ENCODE measurements at regions not wholly inside any gene's neighbourhood (a gene's known extent, or its start where the extent isn't known, plus 50 kb on each side); places are given as distances from the start of the nearest gene placed in this dataset.
"Not testable (repeated sequence)": the region's sequence is repeated elsewhere in the genome, so short reads cannot be mapped to it uniquely, and the experiment has no call there.

DNA sequence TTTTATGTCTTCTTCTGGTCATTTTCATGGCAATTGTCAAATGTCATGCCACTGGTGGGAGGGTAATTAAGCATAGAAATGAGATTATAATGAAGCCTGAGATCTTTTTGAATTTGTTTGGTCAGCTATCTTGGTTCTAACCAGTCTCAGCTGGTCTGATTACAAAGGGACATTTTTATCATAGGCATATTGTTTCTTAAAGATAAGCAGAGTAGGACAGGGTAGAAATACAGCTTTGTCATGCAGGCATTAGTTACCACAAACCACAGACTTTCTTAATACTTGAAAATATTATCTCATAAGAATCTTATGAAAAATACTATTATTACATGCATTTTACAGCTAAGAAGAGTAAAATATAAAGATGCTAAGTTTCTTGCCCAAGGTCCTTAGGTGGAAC, 1761.5 kb downstream of the PCDH9 start:
- no peak for DNase-seq

DNA sequence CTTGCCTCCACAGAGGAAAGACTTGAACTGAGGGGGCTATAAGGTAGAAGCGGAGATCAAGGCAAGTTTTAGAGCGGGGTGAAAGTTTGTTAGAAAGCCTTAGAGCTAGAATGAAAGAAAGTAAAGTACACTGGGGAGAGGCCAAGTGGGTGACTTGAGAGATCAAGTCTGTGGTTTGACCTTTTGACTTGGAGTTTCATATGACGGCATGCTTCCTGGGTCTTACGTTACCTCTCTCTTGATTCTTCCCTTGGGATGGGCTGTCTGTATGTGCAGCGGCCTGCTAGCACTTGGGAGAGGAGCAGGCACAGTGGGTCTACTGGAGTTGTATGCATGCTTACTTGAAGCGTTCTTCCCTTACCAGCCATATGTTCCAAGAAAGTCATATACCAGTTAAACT, 1768.5 kb downstream of the PCDH9 start:
- DNase-seq = no peak

DNA sequence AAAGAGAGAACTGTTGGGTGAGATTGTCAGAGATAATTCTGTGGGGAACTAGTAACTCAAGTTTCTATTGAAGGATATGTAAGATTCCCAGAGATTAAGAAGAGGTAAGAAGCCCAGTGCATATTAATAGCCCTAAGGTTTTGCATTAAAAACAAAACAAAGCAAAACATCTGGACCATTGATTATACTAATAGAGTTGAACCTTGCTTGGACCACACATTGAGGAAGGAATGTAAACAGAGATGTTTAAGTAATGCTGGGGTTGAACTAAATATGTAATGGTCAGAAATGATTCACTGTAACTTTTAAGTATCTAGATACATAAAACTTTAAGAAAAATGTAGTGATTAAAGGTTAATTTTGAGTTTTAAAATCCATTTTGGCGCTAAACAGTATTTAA, 1770.0 kb downstream of the PCDH9 start:
- DNase-seq = no peak

DNA sequence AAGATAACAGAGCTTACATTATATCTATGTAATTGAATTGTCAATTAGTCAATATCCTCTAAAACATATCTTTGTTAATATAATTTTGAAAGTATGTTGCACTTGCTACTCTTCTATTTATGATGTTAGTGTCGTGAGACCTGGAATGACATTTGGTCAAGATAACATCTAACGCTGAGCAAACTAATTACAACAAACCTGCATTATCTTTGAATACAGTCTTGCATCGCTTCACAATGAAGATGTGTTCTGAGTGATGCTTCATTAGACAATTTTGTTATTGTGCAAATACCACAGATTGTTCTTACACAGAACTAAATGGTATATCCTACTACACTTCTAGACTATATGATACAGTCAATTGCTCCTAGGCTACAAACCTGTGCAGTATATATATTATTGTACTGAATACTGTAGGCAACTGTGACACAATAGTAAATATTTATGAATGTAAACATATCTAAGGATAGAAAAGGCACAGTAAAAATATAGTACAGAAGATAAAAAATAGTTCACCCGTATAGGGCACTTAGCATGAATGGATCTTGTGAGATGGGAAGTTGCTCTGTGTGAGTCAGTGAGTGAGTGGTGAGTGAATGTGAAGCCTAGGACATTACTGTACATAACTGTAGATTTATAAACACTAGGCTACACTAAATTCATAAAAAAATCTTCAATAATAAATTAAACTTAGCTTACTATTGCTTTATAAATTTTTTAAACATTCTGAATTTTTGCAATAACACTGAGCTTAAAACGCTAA, 1773.8 kb downstream of the PCDH9 start:
- DNase-seq = no peak

DNA sequence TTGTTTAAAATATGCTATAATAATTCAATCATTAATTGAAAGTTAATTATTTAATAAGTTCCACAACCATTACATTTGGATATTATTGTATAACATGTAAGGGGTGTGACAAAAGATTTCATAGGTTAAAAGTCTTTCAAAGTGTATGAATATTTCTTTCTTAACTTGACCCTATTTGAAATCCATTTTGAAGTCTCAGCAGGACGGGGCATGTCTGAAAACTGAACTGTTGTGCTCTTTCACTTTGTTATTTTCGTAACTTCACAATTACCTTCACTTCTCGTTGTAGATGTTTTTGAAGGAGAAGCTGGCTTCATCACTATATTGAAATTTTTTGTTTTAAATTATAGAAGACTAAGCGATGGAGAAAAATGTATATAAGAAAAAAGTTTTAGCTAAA, 1775.7 kb downstream of the PCDH9 start:
- no peak for DNase-seq

DNA sequence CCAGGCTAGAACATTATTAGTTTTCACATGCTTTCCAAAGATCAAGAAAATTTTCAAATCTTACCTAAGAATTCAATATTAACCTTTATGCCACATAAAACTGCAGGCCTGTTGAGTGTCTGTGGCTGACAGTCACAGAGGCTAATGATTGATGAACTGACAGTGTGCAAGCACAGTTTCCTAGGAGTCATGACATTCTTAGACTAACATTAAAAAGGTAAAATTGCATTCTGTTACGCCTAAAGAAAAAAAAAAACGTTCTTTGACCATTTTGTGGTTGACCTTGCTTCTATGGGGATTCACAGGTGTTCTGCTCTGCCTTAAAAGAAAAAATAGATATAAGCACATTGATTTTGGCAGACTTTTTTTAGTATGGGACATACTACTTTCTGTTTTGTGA, 1776.2 kb downstream of the PCDH9 start:
- no peak for DNase-seq

DNA sequence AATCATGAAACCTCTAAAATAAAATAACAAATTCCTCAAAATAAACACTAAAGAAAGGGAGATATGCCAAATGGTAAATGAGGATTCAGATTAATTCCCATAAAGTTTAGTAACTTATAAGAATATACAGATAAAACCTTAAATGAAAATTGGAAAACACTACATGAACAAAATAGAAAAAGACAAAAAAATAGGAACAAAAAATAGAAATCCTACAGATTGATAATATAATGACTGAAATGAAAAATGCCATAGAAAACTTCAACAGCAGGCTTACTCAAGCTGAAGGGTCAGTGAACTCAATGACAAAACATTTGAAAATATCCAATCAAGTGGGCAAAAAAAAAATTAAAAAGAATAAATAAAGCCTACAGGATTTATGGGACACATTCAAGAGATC, 1784.8 kb downstream of the PCDH9 start:
- no peak for DNase-seq

DNA sequence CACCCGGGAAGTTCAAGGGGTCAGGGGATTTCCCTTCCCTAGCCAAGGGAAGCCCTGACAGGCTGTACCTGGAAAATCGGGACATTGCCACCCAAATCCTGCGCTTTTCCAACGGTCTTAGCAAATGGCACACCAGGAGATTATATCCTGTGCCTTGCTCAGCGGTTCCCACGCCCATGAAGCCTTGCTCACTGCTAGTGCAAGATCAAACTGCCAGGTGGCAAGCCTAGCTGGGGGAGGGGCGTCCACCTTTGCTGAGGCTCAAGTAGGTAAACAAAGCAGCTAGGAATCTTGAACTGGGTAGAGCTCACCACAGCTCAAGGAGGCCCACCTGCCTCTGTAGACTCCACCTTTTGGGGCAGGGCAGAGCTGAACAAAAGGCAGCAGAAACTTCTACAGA, 1794.5 kb downstream of the PCDH9 start:
- DNase-seq = no peak

DNA sequence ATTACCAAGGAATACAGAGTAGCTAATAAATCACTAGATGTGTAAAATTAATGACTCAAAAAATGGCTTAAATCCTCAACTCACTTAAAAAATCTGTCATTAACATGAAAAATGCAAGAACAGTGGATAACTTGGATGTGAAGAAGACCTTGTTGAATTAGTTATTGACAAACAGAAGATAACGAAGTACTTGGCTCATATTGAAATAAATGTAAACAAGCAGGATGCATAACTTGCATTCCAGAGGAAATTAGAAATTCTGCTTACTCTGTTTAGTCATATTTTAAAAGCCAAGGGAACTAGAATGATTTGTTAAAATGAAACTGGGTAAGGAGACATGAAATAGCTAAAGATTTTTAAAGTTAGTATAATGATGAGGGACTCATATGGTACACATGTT, 1812.2 kb downstream of the PCDH9 start:
- no peak for DNase-seq

DNA sequence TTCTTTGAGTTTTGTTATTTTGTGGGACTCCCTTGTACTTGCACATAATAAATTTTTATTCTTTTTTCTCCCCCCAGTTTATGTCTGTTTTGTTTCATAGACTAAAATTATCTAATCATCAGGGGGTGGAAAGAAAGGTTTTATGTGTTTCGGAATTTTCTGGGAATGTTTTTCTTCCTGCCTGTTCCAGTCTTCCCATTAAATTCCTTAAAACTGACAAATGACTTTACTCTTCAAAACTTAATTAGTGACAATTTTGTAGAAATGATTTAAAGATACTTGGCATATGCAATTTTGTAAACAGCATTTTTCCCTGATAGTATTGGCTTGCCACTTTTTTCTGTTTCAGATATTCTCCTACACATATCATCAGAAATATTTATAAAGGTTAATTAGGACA, 1813.4 kb downstream of the PCDH9 start:
- DNase-seq = no peak

DNA sequence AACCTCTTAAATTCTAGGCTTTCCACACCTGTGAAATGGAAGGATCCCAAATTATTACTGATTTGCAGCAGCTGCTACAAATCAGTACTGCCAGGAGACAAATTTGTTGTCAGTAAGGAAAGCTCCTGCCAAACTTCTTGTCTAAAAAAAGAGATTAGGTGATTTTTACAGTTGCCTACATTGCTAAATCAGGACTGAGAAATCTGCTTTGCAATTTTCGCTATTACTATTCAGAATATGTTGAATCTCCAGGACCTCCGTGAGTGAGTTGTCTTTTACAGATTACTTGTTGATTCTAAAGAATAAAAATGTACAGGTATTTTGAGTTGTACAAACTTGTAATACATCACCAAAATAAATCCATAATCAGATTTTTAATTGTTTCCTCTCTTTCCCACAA, 1815.9 kb downstream of the PCDH9 start:
- DNase-seq = no peak

DNA sequence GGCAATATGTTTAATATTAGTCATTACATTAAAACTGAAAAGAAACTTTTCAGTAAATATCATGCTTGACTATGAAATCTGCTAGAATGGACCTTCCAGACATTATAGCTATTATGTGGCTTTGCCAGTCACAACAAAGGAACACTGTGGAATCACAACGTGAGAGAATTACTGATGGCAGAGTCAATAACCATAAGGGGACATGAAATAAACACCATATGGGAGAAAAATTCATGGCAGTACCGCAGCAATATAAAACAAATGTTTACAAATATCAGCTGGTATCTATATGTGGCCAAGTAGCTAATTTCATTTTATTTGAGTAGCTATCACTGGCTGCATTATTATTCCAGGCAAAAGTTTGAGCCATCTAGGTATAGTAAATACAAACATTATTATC, 1818.6 kb downstream of the PCDH9 start:
- no peak for DNase-seq

DNA sequence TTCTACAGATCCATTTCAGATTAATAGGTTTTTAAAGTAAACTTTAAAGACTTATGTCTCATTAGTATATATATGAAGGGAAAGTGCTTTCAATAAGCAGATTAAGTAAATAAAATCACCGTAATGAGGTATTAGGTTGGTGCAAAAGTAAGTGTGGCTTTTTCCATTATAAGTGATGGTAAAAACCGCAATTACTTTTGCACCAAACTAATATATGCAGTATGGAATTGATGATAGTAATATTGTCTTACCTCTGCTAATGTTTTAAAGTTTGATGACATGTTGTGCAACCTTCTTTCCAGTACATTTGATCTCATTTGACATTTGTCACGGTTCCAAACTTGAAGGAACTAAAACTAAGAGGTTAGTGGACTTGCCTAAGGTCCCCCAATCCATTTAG, 1819.3 kb downstream of the PCDH9 start:
- DNase-seq = no peak

DNA sequence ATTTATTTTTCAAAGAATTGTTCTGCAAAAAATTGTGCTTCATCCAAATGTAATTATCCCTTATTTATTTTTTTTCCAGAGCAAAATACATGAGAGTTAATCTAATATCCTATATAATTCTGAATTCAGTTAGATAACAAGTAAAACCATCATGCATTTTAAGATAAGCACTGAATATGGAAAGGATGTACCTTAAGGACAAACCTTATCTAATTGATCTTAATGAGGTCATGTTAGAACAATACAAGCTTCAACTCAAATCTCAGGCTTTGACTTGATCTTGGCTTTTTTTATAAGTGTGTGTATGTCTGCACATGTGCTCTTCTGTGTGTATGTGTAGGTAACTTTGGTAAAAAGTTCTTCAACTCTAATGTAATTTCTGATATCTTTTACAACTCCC, 1828.8 kb downstream of the PCDH9 start:
- DNase-seq = no peak

DNA sequence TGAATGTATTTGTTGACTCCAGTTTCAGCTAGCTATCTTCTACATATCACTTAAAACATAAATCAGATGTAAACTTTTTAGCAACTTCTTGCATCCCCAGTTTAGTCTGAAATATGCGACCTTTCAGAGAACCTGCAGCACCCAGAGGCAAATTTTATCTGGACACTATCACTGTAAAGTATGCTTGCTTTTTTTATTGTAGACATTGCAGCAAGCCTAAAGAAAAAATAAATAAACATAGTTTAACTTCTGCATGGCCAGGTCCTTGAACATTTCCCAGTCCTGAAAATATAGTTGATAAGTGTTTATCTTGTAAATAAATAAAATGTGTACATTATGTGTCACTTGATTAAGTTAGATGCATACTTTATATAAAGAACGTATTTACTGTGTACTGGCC, 1829.4 kb downstream of the PCDH9 start:
- DNase-seq = no peak

DNA sequence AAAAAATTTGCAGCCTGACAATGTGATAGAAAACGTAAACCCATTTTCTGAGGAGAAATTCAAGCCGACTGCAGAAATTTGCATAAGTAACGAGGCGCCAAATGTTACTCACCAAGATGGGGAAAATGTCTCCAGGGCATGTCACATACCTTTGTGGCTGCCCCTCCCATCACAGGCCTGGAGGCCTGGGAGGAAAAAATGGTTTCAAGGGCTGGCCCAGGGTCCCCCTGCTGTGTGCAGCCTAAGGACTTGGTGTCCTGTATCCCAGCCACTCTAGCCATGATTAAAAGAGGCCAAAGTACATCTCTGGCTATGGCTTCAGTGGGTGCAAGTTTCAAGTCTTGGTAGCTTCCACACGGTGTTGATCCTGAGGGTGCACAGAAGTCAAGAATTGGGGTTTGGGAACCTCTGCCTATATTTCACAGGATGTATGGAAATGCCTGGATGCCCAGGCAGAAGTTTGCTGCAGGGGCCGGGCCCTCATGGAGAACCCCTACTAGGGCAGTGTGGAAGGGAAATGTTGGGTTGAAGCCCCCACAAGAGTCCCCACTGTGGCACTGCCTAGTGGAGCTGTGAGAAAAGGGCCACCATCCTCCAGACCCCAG, 1842.3 kb downstream of the PCDH9 start:
- DNase-seq = no peak

DNA sequence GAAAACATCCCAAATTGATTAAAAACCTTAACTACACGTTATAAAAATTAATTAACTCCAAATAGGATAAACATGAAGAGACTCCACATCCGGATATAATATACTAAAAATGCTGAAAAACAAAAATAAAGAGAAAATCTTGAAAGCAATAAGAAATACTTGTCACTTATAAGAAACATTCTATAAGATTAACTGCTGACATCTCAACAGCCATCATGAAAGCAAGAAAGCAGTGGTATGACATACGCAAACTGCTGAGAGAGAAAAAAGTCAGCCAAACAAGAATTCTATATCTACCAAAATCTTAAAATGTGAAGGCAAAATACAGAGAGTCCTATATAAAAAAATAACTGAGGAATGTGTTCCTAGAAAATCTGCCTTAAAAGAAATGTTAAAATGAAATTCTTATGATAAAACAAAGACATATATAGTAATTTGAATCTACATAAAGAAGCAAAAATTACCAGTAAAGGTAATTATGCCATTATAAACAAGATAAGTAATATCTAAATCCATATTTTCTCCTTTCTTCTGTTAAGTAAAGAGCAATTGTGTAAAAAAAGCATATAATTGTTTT, 1851.1 kb downstream of the PCDH9 start:
- no peak for DNase-seq

DNA sequence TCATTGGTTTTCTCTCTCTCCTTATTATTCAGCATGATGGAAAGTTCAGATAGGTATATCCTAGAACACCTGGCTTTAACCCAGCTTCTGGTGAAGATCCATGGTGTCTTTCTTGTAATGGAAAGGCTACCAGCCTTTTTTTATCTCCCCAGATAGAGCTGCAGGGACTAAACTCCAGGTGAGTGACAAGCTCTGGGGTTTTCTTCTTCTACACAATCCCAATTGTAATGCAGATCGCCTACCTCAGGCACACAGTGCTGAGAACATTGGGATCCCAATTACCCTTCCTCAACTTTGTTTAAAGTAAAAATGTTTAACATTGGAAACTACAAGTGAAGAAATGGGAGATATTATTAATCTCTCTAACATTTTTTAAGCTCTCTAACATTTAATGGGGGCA, 1851.7 kb downstream of the PCDH9 start:
- DNase-seq = no peak

DNA sequence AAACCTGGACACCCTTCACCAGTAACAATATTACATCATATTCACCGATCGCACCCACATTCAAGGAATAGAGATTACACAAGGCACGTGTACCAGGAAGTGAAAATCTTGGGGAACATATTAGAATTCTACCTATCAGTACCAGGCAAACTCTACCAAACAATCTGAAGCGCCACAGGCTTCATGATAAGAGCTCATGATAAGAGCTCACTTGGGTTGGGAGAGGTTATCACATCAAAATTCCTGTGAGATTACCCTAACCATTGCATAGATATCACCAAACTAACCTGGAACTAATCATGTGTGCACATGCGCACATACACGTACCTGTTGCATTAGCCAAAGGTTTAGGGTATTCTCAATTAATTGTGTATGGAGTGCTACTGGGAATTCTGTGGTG, 1861.3 kb downstream of the PCDH9 start:
- no peak for DNase-seq

DNA sequence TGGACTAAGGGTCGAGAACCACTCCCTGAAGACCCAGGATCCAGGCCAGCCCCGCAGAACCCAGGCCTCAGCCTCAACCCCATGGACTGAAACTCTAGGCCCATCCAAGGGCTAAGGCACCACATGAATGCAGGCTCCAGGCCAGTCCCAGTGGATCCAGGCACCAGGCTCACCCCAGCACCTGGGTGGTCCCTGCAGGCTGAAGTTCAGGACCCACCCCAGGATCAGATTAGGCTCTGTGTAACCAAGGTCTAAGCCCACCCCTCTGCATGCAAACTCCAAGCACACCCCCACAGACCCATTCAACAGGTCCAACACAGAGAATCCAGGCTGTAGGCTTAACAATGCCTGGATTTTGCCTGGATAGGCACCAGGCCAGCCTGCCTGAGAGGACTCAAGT, 1876.2 kb downstream of the PCDH9 start:
- no peak for DNase-seq

DNA sequence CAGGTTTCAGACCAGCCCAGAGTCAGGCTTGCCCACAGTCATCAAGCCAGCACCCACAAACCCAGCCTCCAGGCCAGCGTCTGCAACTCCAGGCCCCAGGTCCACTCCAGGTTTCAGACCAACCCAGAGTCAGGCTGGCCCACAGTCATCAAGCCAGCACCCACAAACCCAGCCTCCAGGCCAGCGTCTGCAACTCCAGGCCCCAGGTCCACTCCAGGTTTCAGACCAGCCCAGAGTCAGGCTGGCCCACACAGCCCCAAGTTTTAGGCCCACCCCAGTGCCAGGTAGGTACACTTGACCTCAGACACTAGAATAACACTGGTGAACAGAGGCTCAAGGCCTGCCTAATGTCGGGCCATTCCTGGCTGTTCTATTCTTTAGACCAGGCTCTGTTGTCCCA, 1877.0 kb downstream of the PCDH9 start:
- not testable (repeated sequence) for DNase-seq

DNA sequence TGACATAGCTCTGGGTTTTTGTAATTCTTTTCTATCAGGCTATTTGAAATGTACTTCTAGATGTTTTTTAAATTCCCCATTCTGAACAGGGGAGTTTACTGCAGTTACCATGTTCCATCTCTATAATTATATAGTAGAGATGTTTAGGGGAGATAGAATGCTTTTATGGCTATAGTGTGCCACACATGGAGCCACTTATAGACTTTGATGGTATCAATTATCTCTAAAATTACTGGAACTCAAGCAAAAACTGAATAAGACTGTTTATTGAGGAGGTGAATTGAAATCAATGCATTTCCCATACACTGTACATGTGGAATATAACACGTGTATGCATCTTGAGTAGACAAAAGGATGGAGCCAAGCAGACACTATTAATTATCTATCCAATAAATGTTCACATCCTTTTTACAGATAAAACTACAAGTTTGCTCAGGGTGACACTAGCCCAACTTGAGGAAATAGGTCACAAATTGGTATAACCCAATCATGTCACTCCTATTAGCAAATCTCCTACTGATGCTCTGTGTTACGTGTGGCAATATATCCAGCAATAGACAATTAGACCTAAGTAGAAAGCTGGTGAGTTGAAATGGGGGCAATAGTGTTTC, 1882.6 kb downstream of the PCDH9 start:
- no peak for DNase-seq

DNA sequence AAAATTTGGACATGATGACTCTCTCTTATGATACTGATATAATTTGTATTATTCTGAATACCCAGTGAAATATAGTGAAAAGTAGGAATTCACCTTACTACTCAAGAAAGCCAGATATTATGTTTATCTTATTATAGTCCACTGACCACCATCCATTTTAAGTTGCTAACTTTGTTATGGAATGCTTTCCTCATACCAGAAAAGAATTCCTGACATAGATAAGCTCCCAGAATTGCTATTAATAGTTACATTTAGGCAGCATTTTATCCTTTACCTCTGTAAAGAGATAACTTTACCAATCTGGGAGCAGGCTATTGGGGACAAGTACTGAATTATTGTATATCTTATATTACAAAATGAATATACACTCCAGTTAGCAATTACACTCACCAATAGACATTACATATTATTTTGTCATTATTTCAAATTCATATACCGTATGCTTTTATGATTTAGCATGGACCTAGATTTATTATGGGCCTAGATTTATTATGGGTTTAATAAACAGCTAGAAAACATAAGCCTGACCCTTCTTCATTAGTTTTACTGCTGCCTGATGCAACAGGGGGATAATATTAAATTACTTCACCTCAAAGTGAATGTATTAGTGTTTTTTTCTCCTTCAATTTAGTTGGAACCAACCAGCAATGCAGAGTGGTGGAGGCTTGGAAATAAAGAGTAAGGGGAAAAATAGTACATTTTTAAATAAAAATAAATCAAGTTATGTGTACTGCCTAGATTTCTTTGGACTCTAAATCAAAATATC, 1886.1 kb downstream of the PCDH9 start:
- no peak for DNase-seq
